ENCODE measurements at regions not wholly inside any gene's neighbourhood (a gene's known extent, or its start where the extent isn't known, plus 50 kb on each side); places are given as distances from the start of the nearest gene placed in this dataset.
A peak's percentile ranks its signal among the peaks of the same experiment; 100 is the strongest.

DNA sequence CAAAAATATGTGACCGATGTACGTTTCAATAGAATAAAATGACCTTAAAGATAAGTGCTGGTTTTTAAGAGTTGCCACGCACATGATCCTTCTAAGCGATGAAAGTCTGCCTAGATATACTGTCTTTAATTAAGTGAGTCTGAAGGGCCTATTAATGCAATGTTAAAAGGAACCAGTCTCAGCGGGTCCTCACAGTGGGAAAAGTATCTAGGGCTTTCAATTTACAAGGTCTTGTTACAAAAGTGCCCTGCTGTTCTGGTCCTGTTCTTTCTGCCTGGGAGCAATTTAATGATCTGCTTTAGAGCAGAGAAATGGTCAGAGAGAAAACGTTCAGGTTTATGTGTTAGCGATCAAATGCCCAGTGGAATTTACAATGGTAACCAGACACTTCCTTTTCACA is 864.0 kb downstream of the KCNJ2 start:
- no peak overlapping the region for H3K4me3 Mint-ChIP-seq (ENCODE audit: unreplicated experiment)
- H3K4me1 Mint-ChIP-seq (ENCODE audit: low read depth, unreplicated experiment): peaks cover 13% of the 10 kb centered on the region
- no peak for TF ChIP-seq CTCF (IDR thresholded peaks at IDR 0.05; ENCODE audit: partially characterized antibody, unreplicated experiment)
- H3K27ac Mint-ChIP-seq (ENCODE audit: unreplicated experiment): peak overlapping the region; percentile 52
- no peak for DNase-seq
- peaks cover 13% of the 10 kb centered on the region for H3K27me3 Mint-ChIP-seq (ENCODE audit: unreplicated experiment)
- H3K36me3 Mint-ChIP-seq (ENCODE audit: unreplicated experiment): no peaks in the 10 kb centered on the region
- H3K9me3 Mint-ChIP-seq (ENCODE audit: unreplicated experiment): peaks cover 17% of the 10 kb centered on the region

DNA sequence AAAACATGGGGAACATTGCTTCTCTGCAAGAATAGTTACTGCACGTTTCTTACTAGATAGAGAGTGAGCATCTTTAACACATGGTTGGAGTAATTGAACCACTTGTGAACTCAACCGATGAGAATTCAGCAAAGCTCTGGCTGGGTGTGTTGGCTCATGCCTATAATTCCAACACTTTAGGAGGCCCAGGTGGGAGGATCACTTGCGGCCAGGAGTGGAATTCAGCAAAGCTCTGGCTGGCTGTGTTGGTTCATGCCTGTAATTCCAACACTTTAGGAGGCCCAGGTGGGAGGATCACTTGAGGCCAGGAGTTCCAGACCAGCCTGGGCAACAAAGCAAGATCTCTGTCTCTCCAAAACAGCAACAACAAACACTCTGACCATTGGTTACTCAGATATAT is 865.9 kb downstream of the KCNJ2 start:
- Mint-ChIP-seq H3K4me1 (ENCODE audit: low read depth, unreplicated experiment) (peaks cover 13% of the 10 kb centered on the region), H3K27ac (ENCODE audit: unreplicated experiment) (no peak overlapping the region), H3K4me3 (ENCODE audit: unreplicated experiment) (no peak overlapping the region), H3K36me3 (ENCODE audit: unreplicated experiment) (no peaks in the 10 kb centered on the region), H3K27me3 (ENCODE audit: unreplicated experiment) (peaks cover 11% of the 10 kb centered on the region), H3K9me3 (ENCODE audit: unreplicated experiment) (peaks cover 17% of the 10 kb centered on the region)
- TF ChIP-seq CTCF (IDR thresholded peaks at IDR 0.05; ENCODE audit: partially characterized antibody, unreplicated experiment): no peak
- no peak for DNase-seq

GRCh38 chr17:71037386-71037785 is 868.1 kb downstream of the KCNJ2 start:
- H3K9me3 Mint-ChIP-seq (ENCODE audit: unreplicated experiment): peaks cover 7% of the 10 kb centered on the region
- H3K36me3 Mint-ChIP-seq (ENCODE audit: unreplicated experiment): no peaks in the 10 kb centered on the region
- peaks cover 12% of the 10 kb centered on the region for H3K4me1 Mint-ChIP-seq (ENCODE audit: low read depth, unreplicated experiment)
- no peak for DNase-seq
- peaks cover 5% of the 10 kb centered on the region for H3K27me3 Mint-ChIP-seq (ENCODE audit: unreplicated experiment)
- TF ChIP-seq CTCF (IDR thresholded peaks at IDR 0.05; ENCODE audit: partially characterized antibody, unreplicated experiment): no peak
- H3K27ac Mint-ChIP-seq (ENCODE audit: unreplicated experiment): no peak overlapping the region
- no peak overlapping the region for H3K4me3 Mint-ChIP-seq (ENCODE audit: unreplicated experiment)

GRCh38 chr17:71039391-71039790 is 870.1 kb downstream of the KCNJ2 start:
- TF ChIP-seq CTCF (IDR thresholded peaks at IDR 0.05; ENCODE audit: partially characterized antibody, unreplicated experiment): no peak
- H3K4me1 Mint-ChIP-seq (ENCODE audit: low read depth, unreplicated experiment): no peaks in the 10 kb centered on the region
- H3K27me3 Mint-ChIP-seq (ENCODE audit: unreplicated experiment): no peaks in the 10 kb centered on the region
- H3K36me3 Mint-ChIP-seq (ENCODE audit: unreplicated experiment): no peaks in the 10 kb centered on the region
- no peak overlapping the region for H3K4me3 Mint-ChIP-seq (ENCODE audit: unreplicated experiment)
- no peak overlapping the region for H3K27ac Mint-ChIP-seq (ENCODE audit: unreplicated experiment)
- DNase-seq: no peak
- H3K9me3 Mint-ChIP-seq (ENCODE audit: unreplicated experiment): no peaks in the 10 kb centered on the region

DNA sequence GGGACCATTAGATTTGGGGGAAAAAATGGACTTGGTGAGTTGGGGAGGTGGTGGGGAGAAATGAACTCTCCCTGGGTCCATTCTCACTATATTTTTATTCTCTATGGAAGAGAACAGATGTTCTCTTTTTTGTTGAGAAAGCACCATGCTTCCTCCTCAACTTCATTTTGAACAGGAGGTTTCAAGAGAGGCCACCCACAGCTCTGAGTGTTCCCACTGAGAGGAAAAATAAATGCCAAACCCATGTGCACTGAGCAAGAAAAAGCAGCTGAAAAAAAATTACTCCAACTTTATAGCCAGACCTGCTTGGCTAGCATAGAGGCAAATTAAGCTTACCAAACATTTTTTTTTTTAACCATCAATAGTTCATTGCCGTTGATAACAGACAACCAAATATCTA is 883.6 kb downstream of the KCNJ2 start:
- no peak for DNase-seq
- Mint-ChIP-seq H3K27me3 (ENCODE audit: unreplicated experiment) (peaks cover 2% of the 10 kb centered on the region), H3K4me3 (ENCODE audit: unreplicated experiment) (no peak overlapping the region), H3K36me3 (ENCODE audit: unreplicated experiment) (no peaks in the 10 kb centered on the region), H3K27ac (ENCODE audit: unreplicated experiment) (no peak overlapping the region), H3K9me3 (ENCODE audit: unreplicated experiment) (no peaks in the 10 kb centered on the region), H3K4me1 (ENCODE audit: low read depth, unreplicated experiment) (no peaks in the 10 kb centered on the region)
- TF ChIP-seq CTCF (IDR thresholded peaks at IDR 0.05; ENCODE audit: partially characterized antibody, unreplicated experiment): no peak

Data from glutamatergic neuron (in vitro differentiated cells).